Smooth muscle cell of the brain vasculature (primary cell): ENCODE measurements at regions not wholly inside any gene's neighbourhood (a gene's known extent, or its start where the extent isn't known, plus 50 kb on each side); places are given as distances from the start of the nearest gene placed in this dataset.

Experiments
- DNase-seq: peaks from one replicate; pipeline ENCODE4 v3.0.0-alpha.2; 2012; ENCODE audit warnings: low read depth, low spot score

GRCh38 chr10:106189292-106189691, 975.2 kb downstream of the SORCS1 start:
- no peak for DNase-seq

GRCh38 chr10:106185951-106186350, 978.6 kb downstream of the SORCS1 start:
- no peak for DNase-seq

- DNase-seq = no peak
Observed at GRCh38 chr10:106183041-106183440, 981.5 kb downstream of the SORCS1 start.

GRCh38 chr10:106182542-106182941, 982.0 kb downstream of the SORCS1 start:
- DNase-seq = no peak

- no peak for DNase-seq
Observed at GRCh38 chr10:106181501-106181900, 983.0 kb downstream of the SORCS1 start.

GRCh38 chr10:106179430-106179829, 985.1 kb downstream of the SORCS1 start:
- no peak for DNase-seq

- no peak for DNase-seq
Observed at GRCh38 chr10:106175760-106176377, 988.6 kb downstream of the SORCS1 start.

- no peak for DNase-seq
Observed at GRCh38 chr10:106173838-106174237, 990.7 kb downstream of the SORCS1 start.

- DNase-seq = no peak
Observed at GRCh38 chr10:106169241-106169640, 995.3 kb downstream of the SORCS1 start.

- no peak for DNase-seq
Observed at GRCh38 chr10:106167946-106168345, 996.6 kb downstream of the SORCS1 start.

GRCh38 chr10:106158241-106158640, 1006.3 kb downstream of the SORCS1 start:
- DNase-seq = no peak

GRCh38 chr10:106147021-106147420, 1017.5 kb downstream of the SORCS1 start:
- DNase-seq = no peak

GRCh38 chr10:106139915-106140314, 1024.6 kb downstream of the SORCS1 start:
- DNase-seq = no peak

- DNase-seq = no peak
Observed at GRCh38 chr10:106136175-106136574, 1028.3 kb downstream of the SORCS1 start.

- DNase-seq = no peak
Observed at GRCh38 chr10:106134326-106135000, 1030.0 kb downstream of the SORCS1 start.

GRCh38 chr10:106133451-106133850, 1031.1 kb downstream of the SORCS1 start:
- no peak for DNase-seq

- no peak for DNase-seq
Observed at GRCh38 chr10:106132956-106133355, 1031.5 kb downstream of the SORCS1 start.

GRCh38 chr10:106114656-106115186, 1049.8 kb downstream of the SORCS1 start:
- DNase-seq = no peak

- DNase-seq = no peak
Observed at GRCh38 chr10:106111246-106111645, 1053.3 kb downstream of the SORCS1 start.

GRCh38 chr10:106107706-106108105, 1056.8 kb downstream of the SORCS1 start:
- no peak for DNase-seq

GRCh38 chr10:106106114-106106513, 1058.4 kb downstream of the SORCS1 start:
- no peak for DNase-seq

GRCh38 chr10:106089855-106090254, 1074.7 kb downstream of the SORCS1 start:
- no peak for DNase-seq

- DNase-seq = no peak
Observed at GRCh38 chr10:106086391-106086790, 1078.1 kb downstream of the SORCS1 start.
